NB4 (cell line): ENCODE measurements at regions not wholly inside any gene's neighbourhood (a gene's known extent, or its start where the extent isn't known, plus 50 kb on each side); places are given as distances from the start of the nearest gene placed in this dataset.

Source experiments
- DNase-seq: peaks from one replicate; pipeline ENCODE4 v3.0.0; 2010; ENCODE audit warnings: low read depth
- H3K4me3 ChIP-seq: one replicate; pipeline ENCODE4 v1.5.1; 2011; ENCODE audit warnings: mild to moderate bottlenecking, low read depth, low read length, moderate library complexity
- MYC ChIP-seq: IDR thresholded peaks from 2 replicates; pipeline ENCODE4 v1.6.1; 2011; ENCODE audit warnings: low read depth, low read length
- POLR2A ChIP-seq: IDR thresholded peaks from 2 replicates; pipeline ENCODE4 v1.6.1; 2011; ENCODE audit warnings: mild to moderate bottlenecking; ENCODE audit not compliant: insufficient read length; ENCODE audit errors: extremely low read depth
- TF ChIP-seq, protein P1 (sequence below): IDR thresholded peaks from 2 replicates; pipeline ENCODE4 v1.6.1; 2011; ENCODE audit warnings: low read depth, low read length
- TF ChIP-seq, protein P2 (sequence below): IDR thresholded peaks from one replicate; pipeline ENCODE4 v1.5.1; 2012; ENCODE audit warnings: low read depth, low read length

DNA sequence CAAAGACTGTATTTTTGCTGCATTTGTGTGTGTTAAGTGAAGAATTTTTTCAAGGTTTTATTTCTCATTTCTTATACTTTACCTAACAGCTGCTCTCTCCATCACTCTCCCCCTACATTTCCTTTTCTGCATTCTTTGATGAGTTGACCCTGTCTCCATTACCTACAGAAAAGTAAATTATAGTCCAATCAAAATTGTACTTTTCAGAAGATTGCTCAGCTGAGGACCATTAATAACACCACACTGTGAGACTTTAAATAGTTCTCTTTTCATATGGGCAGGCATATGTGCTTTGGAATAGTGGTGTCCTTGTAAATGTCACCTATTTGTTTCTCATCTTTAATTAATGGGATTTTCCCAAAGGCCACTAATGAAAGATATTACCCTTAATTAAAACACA is 234.7 kb upstream of the GPR149 start:
- no peak for DNase-seq
- no peak overlapping the region for H3K4me3 ChIP-seq
- TF ChIP-seq, protein P1, sequence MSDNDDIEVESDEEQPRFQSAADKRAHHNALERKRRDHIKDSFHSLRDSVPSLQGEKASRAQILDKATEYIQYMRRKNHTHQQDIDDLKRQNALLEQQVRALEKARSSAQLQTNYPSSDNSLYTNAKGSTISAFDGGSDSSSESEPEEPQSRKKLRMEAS, result no peak
- TF ChIP-seq POLR2A (no peak), MYC (no peak)
- TF ChIP-seq, protein P2, sequence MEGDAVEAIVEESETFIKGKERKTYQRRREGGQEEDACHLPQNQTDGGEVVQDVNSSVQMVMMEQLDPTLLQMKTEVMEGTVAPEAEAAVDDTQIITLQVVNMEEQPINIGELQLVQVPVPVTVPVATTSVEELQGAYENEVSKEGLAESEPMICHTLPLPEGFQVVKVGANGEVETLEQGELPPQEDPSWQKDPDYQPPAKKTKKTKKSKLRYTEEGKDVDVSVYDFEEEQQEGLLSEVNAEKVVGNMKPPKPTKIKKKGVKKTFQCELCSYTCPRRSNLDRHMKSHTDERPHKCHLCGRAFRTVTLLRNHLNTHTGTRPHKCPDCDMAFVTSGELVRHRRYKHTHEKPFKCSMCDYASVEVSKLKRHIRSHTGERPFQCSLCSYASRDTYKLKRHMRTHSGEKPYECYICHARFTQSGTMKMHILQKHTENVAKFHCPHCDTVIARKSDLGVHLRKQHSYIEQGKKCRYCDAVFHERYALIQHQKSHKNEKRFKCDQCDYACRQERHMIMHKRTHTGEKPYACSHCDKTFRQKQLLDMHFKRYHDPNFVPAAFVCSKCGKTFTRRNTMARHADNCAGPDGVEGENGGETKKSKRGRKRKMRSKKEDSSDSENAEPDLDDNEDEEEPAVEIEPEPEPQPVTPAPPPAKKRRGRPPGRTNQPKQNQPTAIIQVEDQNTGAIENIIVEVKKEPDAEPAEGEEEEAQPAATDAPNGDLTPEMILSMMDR, result no peak

DNA sequence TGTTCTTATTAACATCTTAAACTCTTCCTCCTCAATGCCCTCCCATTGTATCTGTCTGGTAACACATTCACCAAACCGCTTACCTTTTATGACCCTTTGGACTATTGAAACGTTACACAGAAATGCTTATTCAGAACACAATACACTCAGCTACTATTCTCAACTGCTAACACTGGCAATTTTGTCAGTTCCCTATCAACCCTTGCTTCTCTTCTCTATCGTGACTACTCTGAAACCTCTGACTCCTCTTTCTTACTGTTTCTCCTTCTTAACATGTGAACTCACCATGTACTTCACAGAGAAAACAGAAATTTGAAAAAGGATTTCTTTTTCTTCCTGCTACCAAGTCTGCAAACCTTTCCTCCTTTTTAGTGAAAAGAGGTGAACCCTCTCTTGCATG is 232.9 kb upstream of the GPR149 start:
- TF ChIP-seq, protein P1, result no peak
- TF ChIP-seq, protein P2, result no peak
- TF ChIP-seq MYC (no peak), POLR2A (no peak)
- no peak overlapping the region for H3K4me3 ChIP-seq
- DNase-seq, result no peak

DNA sequence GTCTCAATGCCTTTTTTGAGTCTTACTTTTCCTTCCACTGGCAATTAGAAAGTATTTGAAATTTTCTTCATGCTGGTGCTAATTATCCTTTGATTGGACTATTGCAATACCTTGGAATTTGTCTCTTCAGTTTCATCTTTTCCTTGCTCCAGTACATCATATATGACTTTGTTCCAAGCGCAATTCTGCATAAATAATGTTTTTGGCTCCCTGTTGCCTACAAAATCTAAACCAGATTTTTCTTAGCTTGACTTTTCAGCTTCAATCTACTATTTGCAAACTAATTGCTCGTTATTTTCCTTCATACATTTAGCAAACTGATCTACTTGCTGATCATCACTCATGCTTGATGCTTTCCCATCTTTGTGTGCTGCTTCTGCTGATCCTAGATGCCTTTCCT is 230.8 kb upstream of the GPR149 start:
- TF ChIP-seq, protein P2, result no peak
- TF ChIP-seq, protein P1, result no peak
- TF ChIP-seq MYC, result no peak
- TF ChIP-seq POLR2A, result no peak
- no peak overlapping the region for H3K4me3 ChIP-seq
- no peak for DNase-seq

DNA sequence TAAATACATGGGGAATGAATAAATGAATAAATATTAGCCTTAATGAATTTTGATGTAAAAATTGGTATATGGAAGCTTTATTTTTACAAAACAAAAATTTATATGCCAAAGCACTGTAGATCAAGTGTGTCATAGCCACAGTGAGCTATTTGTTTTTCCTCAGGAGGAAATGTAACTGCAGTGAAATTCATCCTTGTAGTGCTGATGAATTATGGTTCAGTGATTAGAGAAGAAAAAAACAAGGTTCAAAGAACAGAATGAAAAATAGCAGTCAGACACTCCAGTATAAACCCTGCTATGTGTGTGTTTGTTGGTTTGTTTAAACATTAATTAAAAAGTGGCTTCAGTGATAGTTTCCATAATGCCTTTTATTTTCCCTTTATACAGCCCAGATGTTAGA is 228.0 kb upstream of the GPR149 start:
- no peak overlapping the region for H3K4me3 ChIP-seq
- TF ChIP-seq MYC, result no peak
- TF ChIP-seq POLR2A, result no peak
- TF ChIP-seq, protein P1, result no peak
- TF ChIP-seq, protein P2, result no peak

DNA sequence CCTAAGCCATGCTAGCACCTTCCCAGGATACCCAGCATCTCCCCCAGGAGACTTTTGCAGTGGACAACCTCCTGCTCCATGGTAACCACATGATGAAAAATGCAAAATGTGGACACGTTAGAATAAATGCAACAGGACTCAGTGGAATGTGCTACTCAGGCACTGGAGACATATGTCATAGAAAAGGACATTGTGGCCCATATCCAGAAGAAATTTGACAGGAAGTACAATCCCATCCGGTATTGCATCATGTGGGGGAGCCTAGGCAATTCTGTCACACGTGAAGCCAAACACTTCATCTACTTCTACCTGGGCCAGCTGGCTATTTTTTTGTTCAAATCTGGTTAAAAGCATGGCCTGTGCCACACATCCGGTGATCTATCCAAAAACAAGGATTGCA is 227.2 kb upstream of the GPR149 start:
- no peak for DNase-seq
- no peak for TF ChIP-seq POLR2A
- TF ChIP-seq, protein P2, result no peak
- TF ChIP-seq, protein P1, result no peak
- TF ChIP-seq MYC, result no peak
- no peak overlapping the region for H3K4me3 ChIP-seq

More for the DNA sequence above, 228.0 kb upstream of the GPR149 start:
- DNase-seq, result no peak

DNA sequence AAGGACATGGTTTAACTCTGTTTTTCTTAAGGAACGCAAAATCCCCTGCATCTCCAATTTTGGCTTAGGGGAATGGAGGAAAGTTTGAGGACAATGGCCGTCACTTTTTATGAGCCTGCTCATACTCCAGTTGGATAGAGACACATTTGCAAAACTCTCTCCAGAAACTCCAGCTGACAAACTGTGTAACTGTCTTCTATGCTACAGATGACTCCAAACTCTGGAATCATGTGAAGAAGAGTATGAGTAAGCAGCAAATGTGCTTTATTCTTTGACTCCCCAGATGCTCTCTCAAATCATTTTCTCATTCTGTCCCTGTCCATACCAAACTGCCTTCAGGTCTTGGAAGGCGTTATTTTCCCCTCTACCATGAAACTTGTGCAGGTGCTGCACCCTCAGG is 226.5 kb upstream of the GPR149 start:
- TF ChIP-seq, protein P2, result no peak
- TF ChIP-seq MYC (no peak), POLR2A (no peak)
- TF ChIP-seq, protein P1, result no peak
- H3K4me3 ChIP-seq, result no peak overlapping the region

More for the DNA sequence above, 226.5 kb upstream of the GPR149 start:
- DNase-seq, result no peak
